H9 (cell line): ENCODE measurements at regions not wholly inside any gene's neighbourhood (a gene's known extent, or its start where the extent isn't known, plus 50 kb on each side); places are given as distances from the start of the nearest gene placed in this dataset.

Experiments used
- DNase-seq: peaks from one replicate; pipeline ENCODE4 v3.0.0-alpha.2; 2017
- H2AFZ ChIP-seq: one replicate; pipeline ENCODE4 v1.6.1; 2013; ENCODE audit warnings: mild to moderate bottlenecking, low read length, control low read depth, moderate library complexity
- H2AK5ac ChIP-seq: 2 replicates; pipeline ENCODE4 v1.6.1; 2013; ENCODE audit warnings: low read length, control low read depth, mixed read lengths; ENCODE audit not compliant: insufficient read length
- H2BK120ac ChIP-seq: one replicate; pipeline ENCODE4 v1.6.1; 2013; ENCODE audit warnings: low read depth, mild to moderate bottlenecking, low read length, control low read depth, inconsistent platforms; ENCODE audit not compliant: poor library complexity, severe bottlenecking
- H2BK12ac ChIP-seq: 2 replicates; pipeline ENCODE4 v1.6.1; 2013; ENCODE audit warnings: low read length, control low read depth, mixed read lengths, low read depth; ENCODE audit not compliant: insufficient read length
- H2BK15ac ChIP-seq: 2 replicates; pipeline ENCODE4 v1.6.1; 2013; ENCODE audit warnings: low read depth, low read length, control low read depth
- H2BK20ac ChIP-seq: one replicate; pipeline ENCODE4 v1.6.1; 2013; ENCODE audit warnings: low read depth, mild to moderate bottlenecking, low read length, control low read depth, inconsistent platforms; ENCODE audit not compliant: poor library complexity, severe bottlenecking
- H2BK5ac ChIP-seq: 2 replicates; pipeline ENCODE4 v1.6.1; 2013; ENCODE audit warnings: low read length, control low read depth, mixed read lengths; ENCODE audit not compliant: insufficient read length
- H3K14ac ChIP-seq: 2 replicates; pipeline ENCODE4 v1.6.1; 2013; ENCODE audit warnings: low read length, control low read depth; ENCODE audit not compliant: insufficient read depth
- H3K18ac ChIP-seq: 2 replicates; pipeline ENCODE4 v1.6.1; 2013; ENCODE audit warnings: low read depth, mild to moderate bottlenecking, mixed read lengths, low read length, control low read depth; ENCODE audit not compliant: insufficient read length
- H3K23ac ChIP-seq: 2 replicates; pipeline ENCODE4 v1.6.1; 2013; ENCODE audit warnings: low read length, control low read depth, mixed read lengths, low read depth; ENCODE audit not compliant: insufficient read length
- H3K23me2 ChIP-seq: 2 replicates; pipeline ENCODE4 v1.6.1; 2013; ENCODE audit warnings: low read depth, mild to moderate bottlenecking, mixed read lengths, low read length, control low read depth; ENCODE audit not compliant: insufficient read length, poor library complexity, severe bottlenecking
- H3K27ac ChIP-seq: 2 replicates; pipeline ENCODE4 v1.5.1; 2013; ENCODE audit warnings: low read length, control low read depth, mixed read lengths, low read depth; ENCODE audit not compliant: insufficient read length
- H3K27me3 ChIP-seq: 2 replicates; pipeline ENCODE4 v1.6.1; 2013; ENCODE audit warnings: low read length, control low read depth, inconsistent platforms; ENCODE audit not compliant: insufficient read depth
- H3K4ac ChIP-seq: 2 replicates; pipeline ENCODE4 v1.6.1; 2013; ENCODE audit warnings: low read depth, mild to moderate bottlenecking, control low read depth, inconsistent platforms, low read length, moderate library complexity
- H3K4me1 ChIP-seq: 2 replicates; pipeline ENCODE4 v1.6.1; 2013; ENCODE audit warnings: low read length, control low read depth, inconsistent platforms; ENCODE audit not compliant: insufficient read depth
- H3K4me2 ChIP-seq: 2 replicates; pipeline ENCODE4 v1.6.1; 2013; ENCODE audit warnings: low read length, control low read depth, mixed read lengths; ENCODE audit not compliant: insufficient read length, insufficient read depth
- H3K56ac ChIP-seq: 2 replicates; pipeline ENCODE4 v1.6.1; 2013; ENCODE audit warnings: low read depth, mild to moderate bottlenecking, mixed read lengths, low read length, control low read depth; ENCODE audit not compliant: insufficient read length
- H3K79me1 ChIP-seq: 2 replicates; pipeline ENCODE4 v1.6.1; 2013; ENCODE audit warnings: low read depth, mild to moderate bottlenecking, moderate library complexity, low read length, control low read depth, inconsistent platforms; ENCODE audit not compliant: insufficient read depth, poor library complexity, severe bottlenecking
- H3K79me2 ChIP-seq: 2 replicates; pipeline ENCODE4 v1.6.1; 2013; ENCODE audit warnings: low read length, control low read depth, inconsistent platforms; ENCODE audit not compliant: insufficient read depth
- H3K9ac ChIP-seq: 2 replicates; pipeline ENCODE4 v1.6.1; 2013; ENCODE audit warnings: low read length, control low read depth, mixed read lengths; ENCODE audit not compliant: insufficient read length; ENCODE audit errors: extremely low read depth
- H3K9me3 ChIP-seq: one replicate; pipeline ENCODE4 v1.6.1; 2013; ENCODE audit warnings: low read depth, low read length, inconsistent platforms; ENCODE audit not compliant: control insufficient read depth
- H3T11ph ChIP-seq: one replicate; pipeline ENCODE4 v1.6.1; 2013; ENCODE audit warnings: mild to moderate bottlenecking, low read length, control low read depth, inconsistent platforms
- H4K20me1 ChIP-seq: one replicate; pipeline ENCODE4 v1.6.1; 2013; ENCODE audit not compliant: control insufficient read depth, insufficient read length, insufficient read depth
- H4K5ac ChIP-seq: 2 replicates; pipeline ENCODE4 v1.6.1; 2013; ENCODE audit warnings: low read depth, mild to moderate bottlenecking, mixed read lengths, low read length, control low read depth; ENCODE audit not compliant: insufficient read length
- H4K8ac ChIP-seq: replicated peaks from 2 replicates; pipeline ENCODE4 v1.6.1; 2013; ENCODE audit warnings: low read length, control low read depth, mixed read lengths, low read depth; ENCODE audit not compliant: insufficient read length
- H4K91ac ChIP-seq: 2 replicates; pipeline ENCODE4 v1.6.1; 2013; ENCODE audit warnings: low read depth, mild to moderate bottlenecking, moderate library complexity, mixed read lengths, low read length, control low read depth; ENCODE audit not compliant: insufficient read length
- H3K27ac Mint-ChIP-seq, 3 experiments: 2 replicates in 2 of 3; 3 replicates in 1 of 3; pipeline ENCODE4 v1.8.0; 2020 to 2021; ENCODE audit warnings: mixed read lengths in 3 of 3, mild to moderate bottlenecking in 1 of 3, moderate library complexity in 1 of 3
- H3K27me3 Mint-ChIP-seq: 2 replicates; pipeline ENCODE4 v1.8.0; 2021; ENCODE audit warnings: low read depth, mild to moderate bottlenecking, moderate library complexity, mixed read lengths
- H3K36me3 Mint-ChIP-seq, 3 experiments: 2 replicates in 2 of 3; 3 replicates in 1 of 3; pipeline ENCODE4 v1.8.0; 2020 to 2021; ENCODE audit warnings: low read depth in 3 of 3, mixed read lengths in 3 of 3; ENCODE audit not compliant: insufficient read depth in 1 of 3
- H3K4me1 Mint-ChIP-seq, 2 experiments: 2 replicates each; pipeline ENCODE4 v1.8.0; 2020; ENCODE audit warnings: mixed read lengths in 2 of 2
- H3K4me3 Mint-ChIP-seq, 2 experiments: 2 replicates in 1 of 2; 3 replicates in 1 of 2; pipeline ENCODE4 v1.8.0; 2020 to 2021; ENCODE audit warnings: mild to moderate bottlenecking in 2 of 2, mixed read lengths in 2 of 2, moderate library complexity in 1 of 2
- H3K9me3 Mint-ChIP-seq, 2 experiments: 2 replicates in 1 of 2; 3 replicates in 1 of 2; pipeline ENCODE4 v1.8.0; 2020; ENCODE audit warnings: mild to moderate bottlenecking in 2 of 2, mixed read lengths in 2 of 2, moderate library complexity in 1 of 2
- CTCF ChIP-seq: fragments of 200-600 bp; sonication (generic); conservative IDR thresholded peaks from 3 replicates; pipeline ENCODE4 v1.8.0; 2021; ENCODE audit warnings: antibody characterized with exemption, mild to moderate bottlenecking
- WGBS: extraction: QIAGEN DNeasy Blood & Tissue Kit; methylation state at CpG from one replicate; pipeline ENCODE4 v1.1.7; 2013; ENCODE audit warnings: missing lambda C conversion rate, low lambda C conversion rate, mixed read lengths; ENCODE audit not compliant: insufficient read length; ENCODE audit errors: extremely low coverage; 5-methylcytosine and 5-hydroxymethylcytosine counted together

GRCh38 chr7:26599982-26600381 lies 264.4 kb downstream of the SKAP2 start:
- Histone ChIP-seq H2AK5ac (no peak overlapping the region), H3K18ac (no peak overlapping the region), H3K9ac (no peak overlapping the region), H2BK15ac (no peak overlapping the region), H3K23me2 (no peaks in the 10 kb centered on the region), H3K4me1 (peaks cover 3% of the 10 kb centered on the region; the same call in 1 of the 2 replicates), H3K4me2 (no peak overlapping the region), H4K5ac (no peak overlapping the region), H2BK5ac (no peak overlapping the region), H3K79me1 (no peaks in the 10 kb centered on the region), H2BK20ac (no peak overlapping the region), H2BK120ac (no peak overlapping the region), H3T11ph (no peak overlapping the region), H3K27me3 (no peaks in the 10 kb centered on the region), H4K20me1 (no peaks in the 10 kb centered on the region), H3K79me2 (no peaks in the 10 kb centered on the region), H3K9me3 (no peaks in the 10 kb centered on the region), H3K14ac (no peak overlapping the region), H4K8ac (no peak overlapping the region), H3K56ac (no peak overlapping the region), H3K23ac (no peak overlapping the region), H2AFZ (no peak overlapping the region), H4K91ac (no peak overlapping the region), H3K4ac (no peak overlapping the region), H2BK12ac (no peak overlapping the region), H3K27ac (no peak overlapping the region)
- TF ChIP-seq CTCF = no peak
- Mint-ChIP-seq H3K27ac (no peak overlapping the region), H3K4me1 (peaks cover 12 to 14% of the 10 kb centered on the region in 2 experiments), H3K9me3 (no peaks in the 10 kb centered on the region), H3K27me3 (peaks cover under 1% of the 10 kb centered on the region), H3K36me3 (no peaks in the 10 kb centered on the region), H3K4me3 (no peak overlapping the region)
- DNase-seq = no peak
- WGBS = no CpG with 5 or more reads among the region's 7 CpGs
